ENCODE measurements at regions not wholly inside any gene's neighbourhood (a gene's known extent, or its start where the extent isn't known, plus 50 kb on each side); places are given as distances from the start of the nearest gene placed in this dataset.

GRCh38 chr18:61756244-61756643, 136.6 kb downstream of the RNF152 start:
- CTCF ChIA-PET, result no interaction called here
- POLR2A ChIA-PET, result no interaction called here

DNA sequence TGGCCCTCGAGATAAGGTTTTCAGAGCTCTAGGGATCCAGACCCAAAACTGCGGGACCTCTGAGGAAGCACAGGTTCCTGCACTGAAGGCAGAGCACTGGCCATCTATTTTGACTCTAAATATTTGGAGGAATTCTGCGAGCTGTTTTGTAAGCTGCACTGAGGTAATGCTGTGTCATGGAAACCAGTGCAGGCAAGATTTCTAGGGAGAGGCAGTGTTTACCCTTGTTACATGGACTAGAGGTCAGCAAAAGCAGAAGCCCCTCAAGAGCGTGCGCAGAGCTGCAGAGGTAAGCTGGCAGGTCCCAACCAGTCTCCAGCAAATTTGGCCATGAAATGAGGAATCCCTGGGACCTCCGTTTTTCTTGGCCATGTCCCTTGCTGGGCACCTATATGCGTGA, 137.3 kb downstream of the RNF152 start:
- ChIA-PET CTCF (interaction anchor here (0.5 kb wide), 1 partner anchor 859 kb away, joined by 4 read pairs; no protein-coding TSS in a partner anchor), POLR2A (no interaction called here)

DNA sequence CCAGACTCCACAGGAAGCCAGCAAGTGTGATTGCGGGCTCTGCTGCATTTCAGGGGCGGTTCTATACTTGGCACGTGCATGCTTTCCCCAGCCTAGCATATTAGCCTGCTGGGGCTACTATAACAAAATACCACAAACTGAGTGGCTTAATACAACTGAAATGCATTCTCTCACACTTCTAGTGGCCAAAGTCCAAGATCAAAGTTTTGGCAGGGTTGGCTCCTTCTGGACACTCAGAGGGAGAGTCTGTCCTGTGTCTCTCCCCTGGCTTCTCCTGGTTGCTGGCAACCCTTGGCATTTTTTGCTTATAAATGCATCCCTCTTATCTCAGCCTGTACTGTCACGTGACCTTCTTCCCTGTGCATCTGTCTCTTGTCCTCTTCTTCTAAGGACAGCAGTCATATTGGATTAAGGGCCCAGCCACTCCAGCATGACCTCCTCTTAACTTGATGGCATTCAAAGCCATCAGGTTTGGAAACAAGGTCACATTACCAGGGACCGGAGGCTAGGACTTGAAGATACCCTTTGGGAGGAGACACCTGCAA, 138.7 kb downstream of the RNF152 start:
- ChIA-PET CTCF (no interaction called here), POLR2A (no interaction called here)

DNA sequence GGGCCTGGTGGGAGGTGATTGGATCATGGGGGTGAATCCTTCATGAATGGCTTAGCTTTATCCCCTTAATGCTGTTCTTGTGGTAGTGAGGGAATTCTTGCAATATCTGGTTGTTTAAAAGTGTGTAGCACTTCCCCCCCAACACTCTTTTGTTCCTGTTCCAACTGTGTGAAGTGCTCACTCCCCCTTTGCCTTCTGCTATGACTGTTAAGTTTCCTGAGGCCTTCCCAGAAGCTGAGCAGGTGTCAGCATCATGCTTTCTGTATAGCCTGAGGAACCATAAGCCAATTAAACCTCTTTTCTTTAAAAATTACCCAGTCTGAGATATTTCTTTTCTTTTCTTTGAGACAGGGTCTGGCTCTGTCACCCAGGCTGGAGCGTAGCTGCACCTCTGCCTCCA, 139.4 kb downstream of the RNF152 start:
- ChIA-PET POLR2A (no interaction called here), CTCF (no interaction called here)

DNA sequence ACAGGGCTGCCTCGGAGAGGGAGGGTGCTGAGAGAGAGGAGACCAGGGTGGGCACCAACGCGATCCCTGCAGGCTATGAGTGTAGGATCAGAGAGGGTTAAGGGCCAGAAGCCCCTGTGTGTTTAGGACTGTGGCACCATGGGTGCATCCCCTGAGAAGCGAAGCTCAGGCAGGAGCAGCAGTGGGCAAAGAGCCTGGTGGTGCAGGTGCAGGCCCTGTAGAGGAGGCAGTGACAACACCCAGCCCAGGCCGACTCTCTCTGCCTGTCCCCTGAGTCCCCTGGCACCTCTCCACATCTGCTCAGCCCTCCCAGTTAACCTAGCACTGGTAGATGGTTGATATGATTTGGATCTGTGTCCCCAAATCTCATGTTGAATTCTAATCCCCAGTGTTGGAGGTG, 139.8 kb downstream of the RNF152 start:
- ChIA-PET CTCF (no interaction called here), POLR2A (no interaction called here)

DNA sequence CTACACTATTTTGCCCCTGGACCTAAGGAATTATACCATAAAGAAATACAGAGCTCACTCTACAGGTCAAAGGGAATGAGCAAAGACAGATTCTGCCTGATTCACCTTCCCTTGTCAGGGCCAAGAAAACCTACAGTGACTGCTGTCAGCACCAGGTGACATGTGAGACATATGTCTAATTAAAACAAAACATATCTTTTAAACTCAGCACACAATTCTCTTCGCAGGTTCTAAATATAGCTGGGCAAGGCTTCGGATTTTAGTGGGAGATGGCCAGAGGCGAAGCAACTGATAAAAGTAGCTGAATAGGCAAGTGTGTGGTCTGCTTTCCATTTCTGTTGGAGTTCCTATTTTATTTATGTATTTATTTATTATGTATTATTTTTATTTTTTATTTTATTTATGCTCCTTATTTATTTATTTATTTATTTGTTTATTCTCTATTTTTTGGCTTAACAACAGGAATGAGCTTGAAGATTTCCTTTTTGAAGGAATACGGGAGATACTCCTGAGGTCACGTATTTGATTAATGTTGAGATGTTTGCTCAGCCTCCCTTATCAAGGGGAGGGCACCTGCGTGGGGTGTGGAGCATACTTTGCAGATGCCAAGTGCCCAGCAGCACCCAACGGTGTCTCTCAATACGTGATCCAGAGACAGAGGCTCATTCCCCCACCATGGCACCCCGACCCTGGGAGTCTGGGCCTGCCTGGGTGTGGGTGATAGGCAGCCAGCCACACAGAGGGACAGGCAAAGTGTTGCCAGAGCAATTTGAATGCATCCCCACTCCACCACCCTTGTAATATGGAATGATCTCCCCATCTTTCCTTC, 141.8 kb downstream of the RNF152 start:
- POLR2A ChIA-PET, result no interaction called here

GRCh38 chr18:61749546-61749945, 143.3 kb downstream of the RNF152 start:
- CTCF ChIA-PET, result no interaction called here
- POLR2A ChIA-PET, result no interaction called here

More for the DNA sequence above, 141.8 kb downstream of the RNF152 start:
- CTCF ChIA-PET, result no interaction called here

GRCh38 chr18:61749031-61749430, 143.8 kb downstream of the RNF152 start:
- ChIA-PET CTCF (no interaction called here), POLR2A (no interaction called here)

DNA sequence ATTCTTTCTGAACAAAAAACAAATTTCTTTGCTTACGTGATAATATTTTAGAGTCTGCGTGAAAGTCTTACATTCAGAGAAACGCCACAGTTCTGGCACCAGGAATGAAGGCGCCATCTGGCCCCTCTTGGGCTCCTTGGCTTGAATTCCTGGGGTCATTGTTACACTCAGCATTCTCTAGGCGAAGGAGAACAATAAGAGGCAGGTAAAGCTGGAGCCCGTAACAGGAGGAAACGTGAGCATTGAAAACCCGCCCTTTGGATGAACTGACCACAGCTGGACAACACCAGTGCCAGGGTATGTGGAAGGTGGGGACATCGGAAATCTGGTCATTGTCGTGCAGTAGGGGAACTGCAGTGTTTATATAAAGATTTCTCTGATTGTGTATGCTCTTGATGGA, 144.8 kb downstream of the RNF152 start:
- ChIA-PET CTCF (no interaction called here), POLR2A (no interaction called here)

DNA sequence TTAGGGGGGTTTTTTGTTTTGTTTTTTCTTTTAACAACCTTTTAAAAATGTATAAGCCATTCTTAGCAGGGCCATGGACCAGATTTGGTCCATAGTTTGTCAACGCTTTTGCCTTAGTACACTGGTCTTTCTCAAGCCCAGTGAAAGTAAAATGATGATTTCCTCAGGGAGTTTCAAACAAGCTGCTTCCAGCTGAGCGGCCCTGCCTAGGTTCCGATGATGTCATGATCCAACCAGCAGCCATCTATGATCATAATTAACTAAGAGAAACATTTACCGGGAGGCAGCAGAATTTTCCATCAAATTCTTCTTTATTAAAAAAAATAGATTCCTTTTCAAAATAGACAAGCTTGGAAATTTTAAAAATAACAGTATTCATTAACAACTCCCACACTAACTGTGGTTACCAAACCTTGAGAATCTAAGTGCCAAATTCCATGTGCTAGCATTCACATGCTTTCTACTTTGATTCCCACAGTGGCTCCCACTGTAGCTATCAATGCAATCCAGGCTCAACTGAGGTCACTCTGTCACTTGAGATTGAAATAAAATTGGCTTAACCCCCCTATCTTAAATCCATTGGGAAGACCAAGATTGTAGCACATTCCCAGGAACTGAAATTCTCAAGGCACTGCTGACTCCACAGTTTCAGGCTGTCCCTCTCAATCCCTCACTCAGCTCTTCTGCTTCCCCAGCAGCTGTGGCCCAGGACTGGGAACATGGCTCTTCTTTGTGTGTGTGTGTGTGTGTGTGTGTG, 148.9 kb downstream of the RNF152 start:
- CTCF ChIA-PET, result no interaction called here
- POLR2A ChIA-PET, result no interaction called here

GRCh38 chr18:61742565-61743429, 150.0 kb downstream of the RNF152 start:
- CTCF ChIA-PET, result no interaction called here

GRCh38 chr18:61741881-61742454, 150.8 kb downstream of the RNF152 start:
- ChIA-PET CTCF (no interaction called here), POLR2A (no interaction called here)

More at GRCh38 chr18:61742565-61743429, 150.0 kb downstream of the RNF152 start:
- POLR2A ChIA-PET, result no interaction called here

- POLR2A ChIA-PET, result no interaction called here
- CTCF ChIA-PET, result no interaction called here
These were observed 154.3 kb downstream of the RNF152 start for GRCh38 chr18:61738488-61738887.

- POLR2A ChIA-PET, result no interaction called here
- CTCF ChIA-PET, result no interaction called here
These were observed 154.8 kb downstream of the RNF152 start for GRCh38 chr18:61738042-61738441.

GRCh38 chr18:61736133-61736532, 156.7 kb downstream of the RNF152 start:
- ChIA-PET CTCF (no interaction called here), POLR2A (no interaction called here)

GRCh38 chr18:61735564-61736102, 157.2 kb downstream of the RNF152 start:
- ChIA-PET POLR2A (no interaction called here), CTCF (no interaction called here)

DNA sequence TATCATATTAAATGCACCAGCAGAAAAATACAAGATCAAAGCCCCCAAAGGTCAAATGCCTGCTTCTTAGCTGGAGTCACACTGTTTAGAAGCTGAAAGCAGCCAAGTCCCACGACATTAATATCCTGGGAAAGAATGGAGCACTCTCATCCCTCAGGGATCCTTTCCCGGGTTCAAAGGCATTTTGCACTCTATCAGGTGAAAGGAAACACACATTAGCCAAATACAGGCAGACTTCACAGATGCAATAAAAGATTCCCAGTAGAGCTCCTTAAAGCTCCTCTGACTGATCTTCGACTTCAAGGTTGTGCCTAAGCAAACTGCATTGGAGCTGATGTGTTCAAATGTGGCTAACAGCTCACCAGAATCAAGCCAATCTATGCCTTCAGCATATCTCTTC, 158.4 kb downstream of the RNF152 start:
- ChIA-PET POLR2A (no interaction called here), CTCF (no interaction called here)

GRCh38 chr18:61732854-61733253, 160.0 kb downstream of the RNF152 start:
- ChIA-PET POLR2A (no interaction called here), CTCF (no interaction called here)

DNA sequence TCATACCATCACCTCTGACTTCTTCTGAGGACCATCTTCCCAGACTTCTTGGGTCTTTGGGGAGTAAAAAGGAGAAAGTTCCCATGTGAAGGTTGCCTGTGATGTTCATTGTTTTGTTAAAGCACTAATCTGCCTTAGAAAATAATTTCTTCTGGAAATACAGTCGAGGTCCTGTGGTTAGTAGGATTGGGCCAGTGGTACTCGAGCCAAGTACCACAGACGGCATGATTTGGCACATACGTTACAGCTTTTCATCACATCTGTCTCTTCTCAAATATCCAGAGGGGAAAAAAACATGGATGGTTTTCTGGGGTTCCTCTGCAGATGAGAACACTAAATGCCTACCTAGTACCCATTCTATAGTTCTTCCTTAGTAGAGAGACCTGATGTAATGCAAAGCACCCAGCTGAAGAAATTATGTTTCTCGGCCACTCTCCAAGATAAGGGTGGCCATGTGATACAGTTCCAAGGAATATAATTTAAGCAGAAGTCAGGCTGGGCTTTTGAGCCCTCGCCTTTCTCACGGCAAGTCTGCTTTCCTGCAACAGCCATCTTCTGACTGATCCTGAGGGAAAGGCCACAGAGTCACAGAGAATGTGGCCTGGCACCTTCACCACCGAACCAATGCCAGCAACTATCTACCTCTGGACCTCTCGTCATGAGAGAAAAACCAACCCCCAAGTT, 161.0 kb downstream of the RNF152 start:
- CTCF ChIA-PET, result no interaction called here
- POLR2A ChIA-PET, result no interaction called here

Measured in activated CD8-positive, alpha-beta memory T cell treated with anti-CD3 and anti-CD28 coated beads for 36 hours (primary cell).